HUES48 (cell line): ENCODE measurements at regions not wholly inside any gene's neighbourhood (a gene's known extent, or its start where the extent isn't known, plus 50 kb on each side); places are given as distances from the start of the nearest gene placed in this dataset.

Experiments
- H3K27ac ChIP-seq: one replicate; pipeline ENCODE4 v1.7.0; 2013; ENCODE audit warnings: low read depth, low read length, inconsistent platforms
- H3K27me3 ChIP-seq: 2 replicates; pipeline ENCODE4 v1.6.1; 2013; ENCODE audit warnings: mild to moderate bottlenecking, low read length; ENCODE audit not compliant: control insufficient read depth, insufficient read depth
- H3K36me3 ChIP-seq: 2 replicates; pipeline ENCODE4 v1.6.1; 2013; ENCODE audit warnings: low read length; ENCODE audit not compliant: control insufficient read depth, insufficient read depth
- H3K4me1 ChIP-seq: 2 replicates; pipeline ENCODE4 v1.6.1; 2013; ENCODE audit warnings: mild to moderate bottlenecking, low read length; ENCODE audit not compliant: control insufficient read depth, insufficient read depth
- H3K4me3 ChIP-seq: 2 replicates; pipeline ENCODE4 v1.5.1; 2013; ENCODE audit warnings: mild to moderate bottlenecking, low read depth, low read length
- H3K9ac ChIP-seq: 2 replicates; pipeline ENCODE4 v1.6.1; 2013; ENCODE audit warnings: mild to moderate bottlenecking, low read depth, low read length, moderate library complexity
- H3K9me3 ChIP-seq: 2 replicates; pipeline ENCODE4 v1.6.1; 2013; ENCODE audit warnings: low read length; ENCODE audit not compliant: control insufficient read depth, insufficient read depth

DNA sequence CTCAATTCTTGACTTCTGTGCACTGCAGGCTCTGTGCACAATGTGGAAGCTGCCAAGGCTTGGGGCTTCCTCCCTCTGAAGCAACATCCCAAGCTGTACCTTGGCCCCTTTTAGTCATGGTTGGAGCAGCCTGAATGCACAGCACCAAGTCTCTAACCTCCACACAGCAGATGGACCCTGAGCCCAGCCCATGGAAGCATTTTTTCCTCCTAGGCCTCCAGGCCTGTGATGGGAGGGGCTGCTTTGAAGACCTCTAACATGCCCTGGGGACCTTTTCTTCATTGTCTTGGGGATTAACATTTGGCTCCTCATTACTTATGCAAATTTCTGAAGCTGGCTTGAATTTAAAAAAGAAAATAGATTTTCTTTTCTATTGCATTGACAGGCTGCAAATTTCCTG, 385.8 kb downstream of the LRRC70 start:
- H3K27ac ChIP-seq: no peak overlapping the region
- H3K36me3 ChIP-seq: no peaks in the 10 kb centered on the region
- H3K4me3 ChIP-seq: no peak overlapping the region
- H3K4me1 ChIP-seq: no peaks in the 10 kb centered on the region
- no peak overlapping the region for H3K9ac ChIP-seq
- no peaks in the 10 kb centered on the region for H3K27me3 ChIP-seq
- peaks cover 47% of the 10 kb centered on the region for H3K9me3 ChIP-seq

DNA sequence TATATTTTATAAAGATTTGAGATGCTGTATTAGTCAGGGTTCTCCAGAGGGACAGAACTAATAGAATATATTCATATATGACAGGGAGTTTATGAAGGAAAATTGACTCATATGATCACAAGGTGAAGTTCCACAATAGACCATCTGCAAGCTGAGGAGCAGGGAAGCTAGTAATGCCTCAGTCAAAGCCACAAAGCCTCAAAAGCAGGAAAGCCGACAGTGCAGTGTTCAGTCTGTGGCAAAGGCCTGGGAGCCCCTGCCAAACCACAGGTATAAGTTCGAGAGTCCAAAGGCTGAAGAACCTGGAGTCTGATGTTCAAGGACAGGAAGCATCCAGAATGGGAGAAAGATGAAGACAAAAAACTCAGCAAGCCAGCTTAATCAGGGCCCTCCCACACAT, 382.2 kb downstream of the LRRC70 start:
- Histone ChIP-seq H3K36me3 (no peaks in the 10 kb centered on the region), H3K4me3 (no peak overlapping the region), H3K4me1 (no peaks in the 10 kb centered on the region), H3K9me3 (peaks cover 35% of the 10 kb centered on the region), H3K9ac (no peak overlapping the region), H3K27me3 (no peaks in the 10 kb centered on the region), H3K27ac (no peak overlapping the region)

DNA sequence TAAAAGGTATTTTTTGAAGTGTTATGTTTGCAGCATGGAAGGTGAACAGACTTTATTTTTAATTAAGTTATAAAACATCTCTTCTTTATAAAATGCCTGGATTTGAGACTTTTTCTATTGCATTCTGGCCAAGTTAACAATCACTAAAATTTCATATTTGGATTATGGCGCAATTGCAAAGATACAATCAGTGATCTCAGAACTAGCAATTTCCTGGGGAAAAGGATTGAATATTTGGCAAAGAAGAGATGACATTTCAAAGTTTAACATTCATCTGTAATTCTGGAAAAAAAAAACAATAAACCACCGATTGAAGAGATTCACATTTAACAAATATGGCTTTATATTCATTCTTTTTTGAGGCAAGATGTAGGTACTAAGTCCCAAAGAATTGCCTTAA, 378.0 kb downstream of the LRRC70 start:
- Histone ChIP-seq H3K36me3 (no peaks in the 10 kb centered on the region), H3K27ac (no peak overlapping the region)

GRCh38 chr5:62954578-62954977, 376.0 kb downstream of the LRRC70 start:
- H3K27ac ChIP-seq: no peak overlapping the region
- no peaks in the 10 kb centered on the region for H3K9me3 ChIP-seq
- no peaks in the 10 kb centered on the region for H3K4me1 ChIP-seq
- no peaks in the 10 kb centered on the region for H3K36me3 ChIP-seq
- no peak overlapping the region for H3K4me3 ChIP-seq
- no peaks in the 10 kb centered on the region for H3K27me3 ChIP-seq
- H3K9ac ChIP-seq: no peak overlapping the region

More for the DNA sequence above, 378.0 kb downstream of the LRRC70 start:
- H3K9ac ChIP-seq: no peak overlapping the region
- no peaks in the 10 kb centered on the region for H3K27me3 ChIP-seq
- H3K4me1 ChIP-seq: no peaks in the 10 kb centered on the region
- no peaks in the 10 kb centered on the region for H3K9me3 ChIP-seq
- H3K4me3 ChIP-seq: no peak overlapping the region

- Histone ChIP-seq H3K27ac (no peak overlapping the region), H3K4me1 (no peaks in the 10 kb centered on the region), H3K9ac (no peak overlapping the region), H3K4me3 (no peak overlapping the region), H3K9me3 (no peaks in the 10 kb centered on the region), H3K27me3 (no peaks in the 10 kb centered on the region), H3K36me3 (no peaks in the 10 kb centered on the region)
Measured at GRCh38 chr5:62948301-62948700, 369.7 kb downstream of the LRRC70 start.

GRCh38 chr5:62942384-62942783, 363.8 kb downstream of the LRRC70 start:
- Histone ChIP-seq H3K9me3 (no peaks in the 10 kb centered on the region), H3K27ac (no peak overlapping the region), H3K27me3 (no peaks in the 10 kb centered on the region), H3K36me3 (no peaks in the 10 kb centered on the region), H3K4me3 (no peak overlapping the region), H3K9ac (no peak overlapping the region), H3K4me1 (0 out of 2 replicates have a peak, but pooled peaks cover 7% of the 10 kb centered on the region)

DNA sequence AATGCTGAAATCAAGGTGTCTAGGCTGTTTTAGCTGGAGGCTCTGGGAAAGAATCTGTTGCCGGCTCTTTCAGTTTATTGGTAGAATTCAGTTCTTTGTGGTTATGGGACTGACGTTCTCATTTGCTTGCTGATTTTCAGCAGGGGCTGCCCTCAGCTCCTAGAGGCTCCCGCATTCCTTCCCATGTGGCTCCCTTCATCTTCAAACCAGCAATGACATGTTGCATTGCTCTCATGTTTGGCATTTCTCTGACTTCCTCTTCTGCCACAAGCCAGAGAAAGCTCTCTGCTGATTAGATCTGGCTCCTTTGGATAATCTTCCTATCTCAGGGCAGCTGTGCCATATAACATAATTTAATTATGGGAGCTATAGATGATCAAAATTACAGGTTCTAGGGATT, 360.3 kb downstream of the LRRC70 start:
- H3K4me3 ChIP-seq: no peak overlapping the region
- no peak overlapping the region for H3K27ac ChIP-seq
- 0 out of 2 replicates have a peak, but pooled peaks cover 7% of the 10 kb centered on the region for H3K4me1 ChIP-seq
- H3K9me3 ChIP-seq: no peaks in the 10 kb centered on the region
- no peaks in the 10 kb centered on the region for H3K36me3 ChIP-seq
- no peak overlapping the region for H3K9ac ChIP-seq
- no peaks in the 10 kb centered on the region for H3K27me3 ChIP-seq

- Histone ChIP-seq H3K36me3 (no peaks in the 10 kb centered on the region), H3K27ac (no peak overlapping the region), H3K4me3 (no peak overlapping the region)
Measured at GRCh38 chr5:62937661-62938558, 359.3 kb downstream of the LRRC70 start.

DNA sequence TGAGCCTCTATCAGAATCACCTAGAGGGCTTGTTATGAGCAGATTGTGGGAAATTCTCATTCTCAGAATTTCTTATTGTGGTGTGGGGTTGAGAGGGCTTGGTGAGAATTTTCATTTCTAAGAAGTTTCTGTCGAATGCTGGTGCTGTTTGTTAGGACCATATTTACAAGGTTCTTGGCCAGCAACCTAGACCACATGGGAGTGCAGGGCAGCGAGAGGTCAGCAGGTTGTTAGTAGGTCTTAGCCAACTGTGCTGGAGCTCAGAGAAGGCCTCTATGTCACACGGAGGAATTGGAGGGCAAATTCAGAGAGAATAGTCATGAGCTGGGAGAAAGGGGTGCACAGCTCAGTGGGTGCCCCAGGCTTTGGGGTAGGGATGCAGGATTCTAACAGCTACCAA, 357.0 kb downstream of the LRRC70 start:
- Histone ChIP-seq H3K27me3 (no peaks in the 10 kb centered on the region), H3K9me3 (no peaks in the 10 kb centered on the region), H3K27ac (no peak overlapping the region), H3K4me1 (0 out of 2 replicates have a peak, but pooled peaks cover 7% of the 10 kb centered on the region), H3K9ac (no peak overlapping the region), H3K36me3 (no peaks in the 10 kb centered on the region), H3K4me3 (no peak overlapping the region)

More at GRCh38 chr5:62937661-62938558, 359.3 kb downstream of the LRRC70 start:
- Histone ChIP-seq H3K9me3 (no peaks in the 10 kb centered on the region), H3K9ac (no peak overlapping the region), H3K4me1 (0 out of 2 replicates have a peak, but pooled peaks cover 7% of the 10 kb centered on the region), H3K27me3 (no peaks in the 10 kb centered on the region)

DNA sequence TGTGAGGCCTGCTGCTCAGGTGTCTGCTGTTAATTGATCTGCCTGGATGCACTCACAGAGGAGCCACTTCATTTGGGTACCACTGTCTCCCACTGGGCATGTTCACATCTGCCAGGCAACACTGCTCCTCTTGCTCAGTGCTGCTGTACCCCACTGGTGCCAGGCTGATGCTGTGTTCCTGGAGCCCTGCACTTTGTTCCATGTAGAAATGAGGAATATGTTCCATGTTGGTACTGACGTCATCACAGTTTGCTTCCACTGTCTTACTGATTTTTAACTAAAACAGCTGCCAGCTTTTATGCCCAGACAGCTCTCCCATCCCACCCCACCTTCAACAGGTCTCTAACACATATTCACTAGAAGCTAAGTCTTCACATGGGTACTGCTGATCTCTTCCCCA, 355.7 kb downstream of the LRRC70 start:
- Histone ChIP-seq H3K4me3 (no peak overlapping the region), H3K9ac (no peak overlapping the region), H3K4me1 (0 out of 2 replicates have a peak, but pooled peaks cover 7% of the 10 kb centered on the region), H3K9me3 (no peaks in the 10 kb centered on the region), H3K27me3 (no peaks in the 10 kb centered on the region), H3K27ac (no peak overlapping the region), H3K36me3 (no peaks in the 10 kb centered on the region)

GRCh38 chr5:62933261-62933660, 354.6 kb downstream of the LRRC70 start:
- H3K4me1 ChIP-seq: no peaks in the 10 kb centered on the region
- H3K27me3 ChIP-seq: no peaks in the 10 kb centered on the region
- H3K9ac ChIP-seq: no peak overlapping the region
- no peaks in the 10 kb centered on the region for H3K36me3 ChIP-seq
- no peak overlapping the region for H3K27ac ChIP-seq
- no peak overlapping the region for H3K4me3 ChIP-seq
- H3K9me3 ChIP-seq: no peaks in the 10 kb centered on the region
